HG03175 (cell line): ENCODE measurements at regions not wholly inside any gene's neighbourhood (a gene's known extent, or its start where the extent isn't known, plus 50 kb on each side); places are given as distances from the start of the nearest gene placed in this dataset.

ENCODE experiments used
- ATAC-seq: cut with Tn5 transposase; IDR thresholded peaks from one replicate; pipeline ENCODE4 v1.9.1; 2021; ENCODE audit warnings: mild to moderate bottlenecking, moderate library complexity; ENCODE audit not compliant: unreplicated experiment

DNA sequence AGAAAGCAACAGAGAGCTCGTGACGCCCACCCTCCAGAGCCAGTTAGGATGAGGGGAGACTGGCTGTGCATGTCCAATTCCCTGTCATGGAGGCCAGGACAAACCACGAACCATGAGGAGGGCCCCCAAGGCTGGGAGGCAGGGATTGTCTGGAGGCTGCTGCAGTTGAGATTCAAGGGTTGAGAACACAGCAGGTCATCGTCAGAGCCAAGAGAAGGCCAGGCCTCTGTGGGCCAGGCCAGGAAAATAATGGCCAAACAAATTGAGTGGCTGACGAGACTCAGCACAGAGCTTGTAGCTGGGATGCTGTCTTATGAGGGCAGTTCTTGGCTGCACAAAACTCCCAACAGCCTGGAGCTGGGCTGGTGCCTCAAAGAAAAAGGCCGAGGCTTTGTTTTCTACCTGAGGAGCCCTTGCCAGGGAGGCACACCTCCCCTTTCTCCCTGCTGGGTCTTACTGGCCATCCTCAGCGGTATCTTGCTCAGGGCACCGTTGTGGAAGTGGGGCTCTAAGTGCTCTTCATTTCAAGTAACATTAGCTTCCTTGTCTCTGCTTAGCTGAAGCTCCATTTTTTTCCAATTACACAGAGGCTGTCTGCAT lies 665.9 kb downstream of the BCL11B start:
- ATAC-seq, result no peak

DNA sequence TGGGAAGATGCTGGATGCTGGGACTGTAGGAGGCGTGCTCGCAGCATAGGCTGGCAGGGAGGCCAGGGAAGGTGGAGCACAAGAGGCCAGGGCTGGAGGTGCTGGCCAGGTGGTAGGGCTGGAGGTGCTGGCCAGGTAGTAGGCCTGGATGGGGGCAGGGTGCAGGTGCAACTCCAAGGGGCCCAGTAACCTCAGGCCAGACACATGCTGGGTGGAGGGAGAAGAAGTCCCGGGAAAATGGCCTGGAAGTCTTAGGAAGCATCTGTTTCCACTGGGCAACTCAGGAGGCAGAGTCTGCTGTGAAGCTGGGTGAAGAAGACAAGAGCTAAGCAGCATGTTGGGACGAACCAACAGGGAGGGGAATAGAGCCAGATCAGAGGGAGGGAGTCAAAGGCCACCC lies 665.2 kb downstream of the BCL11B start:
- no peak for ATAC-seq

DNA sequence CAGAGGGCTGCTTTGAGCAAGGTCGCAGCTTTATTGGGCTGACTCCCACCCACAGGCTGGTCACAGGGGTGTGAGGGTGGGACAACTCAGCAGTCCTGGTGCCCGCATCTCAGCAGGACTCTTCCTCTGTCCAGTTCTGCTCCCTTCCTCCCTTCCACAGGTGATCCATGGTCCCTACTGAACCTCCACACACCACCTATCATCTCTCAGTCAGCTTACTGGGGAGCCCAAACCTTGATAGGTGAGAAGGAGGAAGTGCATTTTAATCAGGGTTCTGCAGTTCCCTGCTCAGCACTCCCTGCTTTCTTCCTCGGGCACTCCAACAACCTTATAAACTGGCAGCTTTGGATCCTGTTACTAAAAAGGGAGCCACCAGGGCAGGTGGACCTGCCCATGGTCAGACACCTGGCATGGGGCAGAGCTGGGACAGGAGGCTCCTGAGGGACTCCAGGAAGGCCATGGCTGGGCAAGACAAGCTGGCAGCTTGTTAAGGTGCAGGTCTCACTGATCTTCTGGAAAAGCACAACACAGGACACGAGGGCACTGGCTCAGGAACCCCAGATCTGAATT lies 664.6 kb downstream of the BCL11B start:
- ATAC-seq, result no peak

DNA sequence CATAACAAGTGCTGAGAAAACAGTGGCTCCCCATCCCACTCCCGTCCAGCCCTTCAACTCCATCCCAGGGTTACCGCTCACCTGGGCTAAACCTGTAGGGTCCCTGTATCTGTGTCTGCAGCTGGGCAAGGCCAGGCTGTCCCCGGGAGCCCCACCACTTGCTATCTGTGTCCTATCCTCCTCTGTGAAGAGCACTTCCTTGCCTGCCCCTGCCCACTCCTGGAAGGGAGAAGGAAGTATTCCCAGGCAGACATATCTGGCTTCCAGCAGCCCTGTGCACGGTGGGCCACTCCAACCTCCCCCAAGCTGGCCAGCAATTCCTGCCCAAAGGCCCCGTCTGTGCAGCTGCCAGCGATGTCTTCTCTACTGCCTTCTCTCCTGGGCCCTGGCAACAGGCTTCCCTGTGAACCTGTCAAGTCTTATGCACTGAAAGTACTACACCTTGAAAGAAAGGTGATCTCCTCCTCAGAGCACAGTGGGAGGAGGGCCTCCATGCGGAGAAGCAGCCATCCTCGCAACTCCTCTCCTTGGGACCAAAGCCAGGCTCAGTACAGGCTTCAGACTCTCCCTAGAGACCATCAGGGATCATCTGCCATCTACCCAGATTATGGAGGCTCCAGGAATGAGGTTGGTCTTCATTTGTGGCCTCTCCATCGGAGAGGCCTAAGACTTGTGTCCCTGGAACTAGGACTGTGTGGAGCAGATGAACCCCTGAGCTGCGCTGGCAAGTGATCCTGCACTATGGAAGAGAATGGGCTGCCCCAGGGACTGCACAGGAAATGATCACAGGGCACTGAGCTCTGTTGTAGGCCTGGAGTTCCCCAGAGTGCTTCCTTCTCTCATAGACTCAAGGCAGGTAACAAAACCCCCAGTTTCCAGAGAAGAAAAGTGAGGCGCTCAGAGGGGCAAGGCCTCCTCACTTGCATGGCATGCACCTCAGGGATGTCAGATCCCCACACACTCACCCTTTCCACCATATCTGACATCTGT lies 663.6 kb downstream of the BCL11B start:
- no peak for ATAC-seq

- no peak for ATAC-seq
Measured at GRCh38 chr14:98612434-98613200, 659.4 kb downstream of the BCL11B start.

DNA sequence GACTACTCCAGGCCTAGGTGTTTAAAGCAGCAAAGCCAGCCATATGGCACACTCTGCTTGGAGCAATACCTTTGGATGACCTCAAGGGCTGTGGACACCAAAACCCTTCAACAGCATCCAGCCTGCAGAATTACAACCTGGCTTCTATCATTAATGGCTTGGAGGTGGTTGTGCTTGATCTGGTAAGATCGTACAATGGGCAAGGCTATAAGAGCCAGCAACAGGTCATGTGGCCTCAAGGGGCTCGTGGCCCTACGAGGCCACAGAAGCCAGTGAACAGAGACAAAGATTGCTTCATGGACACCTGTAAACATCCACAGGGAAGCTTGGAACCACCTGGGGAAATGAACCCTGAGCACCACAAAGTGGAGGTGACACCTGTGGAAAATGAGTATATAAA lies 657.3 kb downstream of the BCL11B start:
- no peak for ATAC-seq

DNA sequence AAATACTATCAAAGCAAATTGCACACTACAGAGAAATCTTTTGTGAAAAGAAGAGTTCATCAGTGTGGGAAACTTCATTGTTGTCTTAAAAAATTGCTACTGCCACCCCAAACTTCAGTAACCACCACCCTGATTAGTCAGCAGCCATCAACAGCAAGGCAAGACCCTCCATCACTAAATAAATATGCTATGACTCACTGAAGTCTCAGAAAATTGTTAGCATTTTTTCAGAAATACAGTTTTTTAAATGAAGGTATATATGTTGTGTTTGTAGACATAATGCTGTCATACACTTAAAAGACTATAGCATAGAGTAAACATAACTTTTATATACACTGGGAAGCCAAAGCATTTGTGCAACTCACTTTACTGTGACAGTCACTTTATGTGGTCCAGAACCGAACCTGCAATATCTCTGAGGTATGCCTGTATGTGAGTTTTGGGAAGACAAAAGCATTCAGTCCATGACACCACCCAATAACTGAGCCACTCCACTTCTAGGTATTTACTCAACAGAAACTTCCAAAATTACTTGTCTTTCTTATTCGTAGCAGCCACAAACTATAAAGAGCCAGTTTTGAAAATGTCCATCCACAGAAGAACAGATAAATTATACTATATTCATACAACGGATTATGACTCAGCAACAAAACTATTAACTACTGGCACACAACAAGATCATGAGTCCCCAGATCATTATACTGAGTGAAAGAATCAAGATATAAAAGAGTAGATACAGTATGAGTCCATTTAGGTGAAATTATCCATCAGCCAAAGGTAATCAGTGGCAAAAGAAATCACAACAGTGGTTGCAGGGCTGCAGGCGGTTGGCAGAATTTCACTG lies 649.6 kb downstream of the BCL11B start:
- ATAC-seq, result no peak

- ATAC-seq, result no peak
Measured at GRCh38 chr14:98623788-98624415, 648.1 kb downstream of the BCL11B start.

DNA sequence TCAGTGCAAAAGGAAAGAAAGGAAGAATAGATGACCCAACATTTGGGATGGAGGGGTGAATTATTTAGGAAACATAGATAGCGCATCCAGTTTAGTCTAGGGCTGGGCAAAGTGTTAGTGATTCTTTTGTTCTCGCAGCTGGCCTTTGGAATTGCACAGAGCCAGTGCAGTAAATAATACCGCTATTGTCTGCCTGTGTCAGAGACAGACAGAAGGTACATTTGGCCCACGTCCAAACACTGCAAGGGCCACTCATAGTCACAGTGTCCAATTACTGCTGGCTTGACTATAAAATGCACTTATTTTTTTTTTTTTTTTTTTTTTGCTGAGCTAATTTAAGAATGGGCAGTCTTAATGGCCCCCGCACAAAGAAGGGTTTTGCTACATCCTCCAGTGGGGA lies 638.6 kb downstream of the BCL11B start:
- no peak for ATAC-seq

DNA sequence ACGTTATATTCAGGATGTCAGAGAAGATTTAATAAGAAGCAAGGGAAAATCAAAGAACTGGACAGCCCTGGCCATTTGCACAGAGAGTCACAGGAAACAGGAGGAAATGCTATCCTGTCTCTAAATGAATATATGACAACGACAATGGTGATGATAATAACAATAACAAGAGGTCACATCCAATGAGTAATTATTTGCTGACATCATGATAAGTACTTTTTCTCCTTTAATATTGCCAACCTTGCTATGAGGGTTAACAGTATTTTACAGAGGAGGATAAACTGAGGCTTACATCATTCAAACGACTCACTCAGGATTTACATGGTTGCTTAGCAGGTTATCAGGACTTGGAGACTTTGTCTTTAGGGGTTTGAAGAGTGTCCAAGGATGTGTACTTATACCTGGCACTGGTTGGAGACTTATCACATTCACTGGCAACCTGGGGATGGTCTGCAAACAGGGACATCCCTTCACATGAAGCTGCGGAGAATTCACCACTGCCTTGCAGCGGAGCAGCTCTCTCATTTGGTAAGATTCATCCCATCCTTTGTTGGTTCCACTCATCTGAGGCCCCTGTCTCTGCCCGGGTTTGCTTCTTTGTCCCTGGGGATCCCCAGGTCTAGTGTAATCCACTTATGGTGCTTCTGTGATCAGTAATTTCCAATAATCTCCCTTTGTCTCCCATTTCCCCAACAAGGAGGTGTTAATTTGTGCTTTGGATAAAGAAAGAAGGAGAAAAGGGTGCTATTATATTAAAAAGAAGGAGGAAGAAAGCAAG lies 637.8 kb downstream of the BCL11B start:
- no peak for ATAC-seq

GRCh38 chr14:98638366-98638765 lies 633.6 kb downstream of the BCL11B start:
- ATAC-seq, result no peak

GRCh38 chr14:98647754-98648153 lies 624.2 kb downstream of the BCL11B start:
- ATAC-seq, result no peak

DNA sequence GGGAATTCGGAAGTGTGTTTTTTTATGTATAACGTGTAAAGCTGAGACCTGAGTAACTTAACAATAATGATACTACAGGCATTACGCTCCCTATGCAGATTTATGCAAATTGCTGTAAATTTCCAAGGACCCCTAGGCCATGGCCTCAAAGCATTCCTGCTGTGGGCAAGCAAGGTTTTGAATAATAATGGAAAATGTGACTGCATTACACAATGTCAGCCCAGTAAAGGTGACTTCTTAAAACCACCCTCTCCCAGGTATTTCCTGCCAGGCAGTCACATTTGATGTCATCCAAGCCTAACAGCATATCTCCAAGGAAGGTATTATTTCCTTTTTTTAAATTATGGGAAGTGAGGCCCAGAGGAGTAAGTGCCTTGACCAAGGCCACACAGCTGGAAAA lies 621.0 kb downstream of the BCL11B start:
- ATAC-seq, result no peak

DNA sequence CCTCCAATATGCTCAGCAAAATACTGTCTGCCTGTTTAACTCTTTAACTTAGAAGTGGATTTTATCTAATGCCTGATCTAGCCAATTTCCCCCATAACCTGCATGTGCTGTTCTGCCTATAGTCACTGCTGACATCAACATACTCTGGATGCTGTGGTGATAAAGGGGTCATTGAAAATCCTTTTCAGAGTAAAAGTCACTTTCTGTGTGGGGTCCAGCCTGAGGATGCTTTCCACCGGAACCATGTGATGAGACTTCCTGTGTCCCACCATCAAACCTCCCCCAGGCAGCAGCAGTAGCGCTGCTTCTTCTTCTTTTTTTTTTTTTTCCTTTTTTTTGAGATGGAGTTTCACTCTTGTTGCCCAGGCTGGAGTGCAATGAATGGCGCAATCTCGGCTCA lies 607.0 kb downstream of the BCL11B start:
- ATAC-seq, result no peak

DNA sequence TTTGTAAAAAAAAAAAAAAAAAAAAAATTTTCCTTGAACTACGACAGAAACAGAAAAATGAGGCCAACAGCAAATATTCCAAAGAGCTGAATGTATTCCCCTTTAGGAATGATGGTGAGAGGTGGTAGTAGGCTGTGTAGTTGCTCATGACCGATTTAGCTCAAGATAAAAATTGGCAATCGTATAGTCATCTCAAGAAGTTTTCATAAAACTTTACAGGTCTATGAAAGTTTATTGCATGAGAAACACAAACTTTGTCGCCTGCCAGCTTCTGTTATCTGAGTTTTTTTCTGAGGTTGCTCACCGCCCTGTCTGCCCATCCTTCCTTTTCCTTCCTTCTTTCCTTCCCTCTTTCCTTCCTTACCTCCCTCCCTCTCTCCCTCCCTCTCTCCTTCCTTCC lies 605.5 kb downstream of the BCL11B start:
- no peak for ATAC-seq

DNA sequence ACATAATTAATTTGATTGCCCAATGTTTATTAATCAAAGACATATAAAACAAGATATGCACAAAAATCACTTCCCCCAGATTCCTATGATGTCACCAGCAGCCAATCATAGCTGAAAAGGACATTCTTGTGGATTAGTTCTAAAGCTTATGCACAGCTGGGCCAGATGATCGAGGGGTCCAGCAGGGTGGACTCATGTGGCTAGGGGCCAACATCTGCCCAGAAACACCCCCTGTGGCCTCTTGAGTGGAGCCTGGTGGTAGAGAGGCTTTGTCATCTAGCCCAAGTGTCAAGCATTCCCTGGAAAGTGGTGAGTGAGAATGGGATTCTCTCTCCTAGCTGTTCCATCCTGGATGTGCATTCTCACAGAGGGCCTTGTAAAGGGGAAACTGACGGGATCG lies 590.0 kb downstream of the BCL11B start:
- ATAC-seq, result no peak

DNA sequence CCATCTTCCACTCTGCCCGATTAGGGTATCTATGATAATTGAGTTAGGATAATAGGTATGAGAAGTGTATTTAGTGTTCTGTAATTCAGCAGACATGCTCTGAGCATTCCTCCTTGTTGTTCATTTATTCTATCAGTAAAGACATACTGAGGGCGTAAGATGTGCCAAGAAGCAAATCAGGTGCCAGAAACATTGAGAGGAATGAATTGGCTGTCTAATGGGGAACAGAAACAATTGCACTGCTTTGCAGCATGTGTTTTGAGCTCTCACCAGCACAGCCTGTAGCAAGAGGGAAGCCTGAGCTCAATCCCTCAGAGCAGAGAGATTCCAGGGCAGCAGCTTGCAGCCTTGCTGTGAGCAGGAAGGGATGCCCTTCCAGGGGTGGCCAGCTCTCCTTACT lies 589.3 kb downstream of the BCL11B start:
- no peak for ATAC-seq

DNA sequence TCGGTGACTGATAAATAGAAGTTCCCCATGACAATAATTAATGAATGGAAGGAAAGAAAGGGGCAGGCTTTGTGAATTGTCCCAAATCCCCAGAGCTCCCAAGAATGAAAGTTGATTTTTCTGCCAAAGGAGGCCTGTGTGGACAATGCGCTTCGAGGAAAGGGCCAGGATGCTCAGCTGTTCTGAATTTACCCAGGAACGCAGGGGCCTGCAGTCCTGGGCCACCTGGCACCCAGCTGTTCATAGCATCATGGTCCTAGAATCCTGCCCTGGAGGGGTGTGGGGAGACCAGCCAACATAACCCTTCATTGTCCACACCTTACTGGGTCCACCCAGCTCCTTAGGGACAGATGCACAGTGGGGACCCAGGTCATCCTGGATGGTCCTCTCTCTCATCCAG lies 587.5 kb downstream of the BCL11B start:
- ATAC-seq, result no peak

GRCh38 chr14:98685725-98686124 lies 586.3 kb downstream of the BCL11B start:
- no peak for ATAC-seq
